GM19023 (cell line): ENCODE measurements at regions not wholly inside any gene's neighbourhood (a gene's known extent, or its start where the extent isn't known, plus 50 kb on each side); places are given as distances from the start of the nearest gene placed in this dataset.
A peak's percentile ranks its signal among the peaks of the same experiment; 100 is the strongest.

Source experiments
- ATAC-seq: cut with Tn5 transposase; IDR thresholded peaks from one replicate; pipeline ENCODE4 v1.9.1; 2021; ENCODE audit warnings: mild to moderate bottlenecking, moderate library complexity; ENCODE audit not compliant: unreplicated experiment

DNA sequence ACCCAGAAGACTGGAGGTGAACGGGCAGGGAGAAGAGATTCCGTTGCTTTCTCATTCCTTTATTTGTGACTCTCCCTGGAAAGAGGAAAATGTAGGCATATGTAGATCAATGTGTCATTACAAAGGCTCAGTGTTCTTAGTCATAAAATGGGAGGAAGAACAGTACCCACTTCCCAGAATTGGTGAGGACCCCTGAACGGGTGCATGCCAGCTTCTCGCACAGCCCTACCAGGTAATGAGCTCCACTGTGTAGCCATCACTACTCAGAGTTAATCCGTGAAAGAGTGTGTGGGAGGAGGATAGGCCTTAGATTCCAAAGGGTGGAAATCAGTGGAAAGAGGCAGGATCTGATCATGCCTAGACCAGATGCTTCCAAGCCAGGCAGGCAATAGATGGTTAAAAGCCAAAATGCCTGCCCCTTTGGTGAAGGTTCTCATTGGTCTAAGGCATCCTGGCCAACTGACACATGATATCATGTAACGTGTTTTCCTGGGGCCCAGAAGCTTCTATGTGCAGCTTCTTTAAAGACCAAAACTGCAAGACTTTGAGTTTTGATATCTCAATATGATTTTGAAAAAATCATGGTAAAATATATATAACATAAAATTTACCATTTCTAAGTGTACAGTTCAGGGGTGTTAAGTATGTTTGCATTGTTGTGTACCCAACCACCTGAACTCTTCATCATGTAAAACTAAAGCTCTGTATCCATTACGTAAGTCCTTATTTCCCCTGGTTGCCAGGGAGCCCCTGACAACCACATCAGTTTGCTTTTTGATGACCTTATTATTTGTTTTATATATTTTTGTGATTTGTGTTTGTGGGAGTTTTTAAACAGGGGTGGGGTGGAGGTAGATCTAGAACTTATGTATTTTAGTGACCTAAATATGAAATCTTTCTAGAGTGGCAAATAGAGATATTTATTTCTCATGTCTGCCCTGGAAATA, 402.2 kb upstream of the CFAP20DC start:
- ATAC-seq: no peak

DNA sequence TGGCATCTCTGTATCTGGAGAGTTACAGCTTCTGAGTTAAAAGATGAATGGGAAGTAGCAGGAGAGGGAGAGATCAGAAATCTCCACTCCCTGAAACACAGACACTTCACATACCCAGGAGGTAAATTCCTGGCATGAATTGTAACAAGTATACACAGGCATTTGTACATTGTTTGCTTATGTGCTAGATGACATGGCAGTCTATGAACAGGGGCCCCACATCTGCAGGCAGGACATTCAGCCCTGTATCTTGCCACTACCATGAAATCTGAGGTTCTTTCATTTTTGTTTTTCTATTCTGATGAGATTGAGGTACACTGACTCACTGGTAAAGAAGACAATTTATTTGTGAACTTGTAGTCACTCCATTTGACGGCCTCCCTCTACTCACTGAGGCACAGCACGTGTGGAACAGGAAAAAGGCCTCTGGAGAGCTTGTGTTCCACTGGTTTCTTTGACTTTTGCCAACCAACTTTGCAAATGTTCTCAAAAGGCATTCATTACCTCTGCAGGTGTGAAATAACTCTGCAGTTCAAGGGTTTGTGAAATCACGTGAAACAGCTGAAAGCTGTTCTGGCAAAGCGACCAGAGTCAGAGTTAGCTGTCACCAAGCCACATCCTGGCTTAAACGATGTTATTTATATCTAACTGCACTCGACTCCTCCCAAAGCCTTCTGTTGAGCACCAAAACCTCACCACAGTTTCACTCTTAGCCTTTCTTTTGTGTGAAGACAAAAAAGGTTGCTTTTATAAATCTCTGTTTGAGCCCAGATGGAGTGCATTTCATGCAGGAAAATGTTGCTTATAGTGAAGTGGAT, 401.3 kb upstream of the CFAP20DC start:
- peak; percentile 97 for ATAC-seq

GRCh38 chr3:59450437-59450836, 400.6 kb upstream of the CFAP20DC start:
- no peak for ATAC-seq

DNA sequence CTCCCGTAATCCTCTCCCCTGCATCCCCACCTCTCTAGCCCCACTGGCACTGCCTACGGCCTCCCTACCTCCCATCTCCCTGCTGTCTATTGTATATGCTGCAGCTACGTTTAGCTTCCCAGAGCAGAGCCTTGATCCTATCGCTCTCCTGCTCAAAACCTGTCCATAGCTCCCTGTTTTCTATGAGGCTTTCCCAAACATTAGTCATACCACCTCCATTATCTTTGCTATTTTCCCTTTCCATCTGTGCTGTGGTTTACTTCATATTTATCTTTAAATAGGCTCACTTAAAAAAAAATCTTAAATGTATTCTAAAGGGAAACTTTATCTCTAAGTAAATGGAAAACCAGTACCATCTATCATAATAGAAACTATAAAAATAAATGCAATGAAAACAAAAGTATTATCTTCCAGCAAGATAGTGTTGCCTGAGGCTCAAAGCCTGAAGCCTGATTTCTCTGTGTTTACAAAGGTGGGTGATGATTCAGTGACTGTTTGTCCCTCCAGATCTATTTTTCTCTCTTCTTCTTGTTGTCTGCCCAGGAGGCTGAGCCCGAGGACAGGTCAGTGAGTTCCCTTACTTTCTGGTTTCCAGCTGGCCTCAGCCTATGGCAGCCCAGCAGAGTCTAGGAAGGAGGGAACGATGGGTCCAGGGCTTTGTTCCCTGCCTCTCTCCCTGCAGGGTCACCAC, 397.1 kb upstream of the CFAP20DC start:
- no peak for ATAC-seq

DNA sequence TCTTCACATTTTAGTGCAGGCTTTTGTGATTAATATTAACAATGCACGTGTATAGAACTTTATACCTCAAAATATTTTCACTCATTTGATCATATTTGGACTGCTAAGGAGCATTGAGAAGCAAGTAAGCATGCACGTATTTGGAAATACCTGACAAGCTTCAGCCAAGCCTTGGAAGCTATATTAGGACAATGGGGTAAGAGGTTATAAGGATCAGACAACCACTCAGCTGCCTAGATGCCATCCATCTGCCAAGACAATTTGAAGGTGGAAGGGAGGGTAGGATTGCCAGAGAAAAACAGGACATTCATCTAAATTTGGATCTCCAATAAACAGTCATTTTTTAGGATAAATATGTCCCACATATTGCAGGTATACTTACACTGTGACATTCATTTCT, 394.9 kb upstream of the CFAP20DC start:
- no peak for ATAC-seq

DNA sequence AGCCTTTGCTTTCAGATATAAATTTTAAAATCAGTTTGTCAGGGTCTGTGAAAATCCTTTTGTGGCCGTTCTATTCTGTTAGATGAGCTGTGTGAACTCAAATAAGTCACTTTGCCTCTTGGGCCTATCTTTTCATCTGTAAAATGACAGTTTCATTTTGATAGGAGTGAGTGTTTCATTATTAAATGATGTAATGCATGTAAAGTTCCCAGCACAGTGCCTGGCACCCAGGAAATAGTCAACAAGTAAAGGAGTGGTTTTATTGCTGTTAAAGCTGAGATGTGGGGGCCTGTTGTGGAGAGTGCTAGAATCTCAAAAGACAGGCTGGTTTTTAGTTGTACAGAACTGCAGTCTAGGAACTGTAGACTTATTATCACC, 394.5 kb upstream of the CFAP20DC start:
- no peak for ATAC-seq

- no peak for ATAC-seq
These were observed 393.9 kb upstream of the CFAP20DC start for GRCh38 chr3:59443618-59444293.

DNA sequence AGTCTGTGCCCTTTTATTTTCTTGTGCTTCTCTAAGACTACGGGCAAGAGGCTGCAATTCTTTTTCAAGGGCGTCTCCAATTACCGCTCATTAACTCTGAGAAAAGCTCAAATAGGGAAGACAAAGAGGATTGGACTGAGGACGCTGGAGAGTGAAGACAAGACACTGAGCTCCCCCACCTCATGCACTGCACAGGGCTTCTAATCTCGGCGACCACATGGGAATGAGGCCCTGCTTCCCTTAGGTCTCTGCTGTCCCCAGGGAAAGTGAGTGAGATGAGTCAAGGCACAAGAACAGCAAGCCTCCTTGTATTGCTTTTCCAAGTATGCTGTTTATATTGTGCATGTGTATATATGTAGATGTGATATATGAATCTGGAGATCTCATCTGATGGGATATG, 392.2 kb upstream of the CFAP20DC start:
- ATAC-seq: no peak

DNA sequence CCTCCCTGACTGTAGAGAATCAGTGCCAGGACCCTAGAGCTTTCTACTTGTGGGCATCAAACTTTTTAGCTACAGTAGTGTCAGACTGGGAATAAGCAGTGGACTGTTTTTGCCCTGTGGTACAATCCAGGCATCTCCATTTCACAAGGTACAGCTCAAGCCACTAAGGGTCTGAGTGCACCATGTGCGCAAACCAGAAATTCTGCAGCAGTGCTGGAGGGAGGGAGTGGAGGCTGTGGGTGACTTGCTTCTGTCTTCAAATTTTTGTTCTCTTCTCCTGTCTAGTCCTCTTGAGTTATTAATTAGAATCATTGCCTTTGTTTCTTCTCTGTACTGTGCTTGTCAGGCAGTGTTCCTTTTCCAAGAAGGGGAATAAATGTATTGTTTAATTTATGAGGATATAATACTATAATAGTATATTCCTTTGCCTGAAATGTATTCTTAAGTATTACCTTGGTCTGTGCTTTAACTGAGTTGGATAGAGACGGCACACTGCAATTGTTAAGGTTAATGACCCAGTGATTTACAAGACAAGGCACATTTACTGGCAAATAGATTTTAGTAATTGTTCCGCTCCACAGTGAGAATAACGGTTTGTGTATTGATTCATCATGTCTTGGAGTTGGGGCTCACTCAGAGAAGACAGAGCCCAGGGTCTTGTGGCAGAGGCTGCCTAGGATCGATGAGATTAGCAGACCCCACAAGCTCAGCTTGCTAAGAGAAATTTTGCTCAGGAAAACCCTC, 390.6 kb upstream of the CFAP20DC start:
- no peak for ATAC-seq

DNA sequence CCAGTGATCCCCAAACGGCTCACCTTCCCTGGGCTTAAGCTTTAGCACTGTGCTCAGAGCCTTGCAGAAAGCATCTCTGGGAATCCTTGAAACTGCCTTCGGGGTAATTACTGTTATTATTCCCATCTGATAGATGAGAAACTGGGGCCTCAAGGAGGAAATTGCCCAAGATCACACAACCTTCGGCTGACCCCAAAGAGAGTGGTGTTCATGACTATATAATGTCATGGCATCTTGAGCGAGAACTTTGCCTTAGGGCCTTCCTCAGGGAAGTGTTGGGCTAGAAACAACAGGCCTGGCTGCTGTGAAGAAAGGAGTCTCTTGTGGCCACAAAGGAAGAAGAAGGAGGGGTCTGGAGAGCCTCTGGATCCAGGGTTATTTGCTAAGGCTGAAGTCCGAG, 388.7 kb upstream of the CFAP20DC start:
- no peak for ATAC-seq

GRCh38 chr3:59436164-59436958, 386.5 kb upstream of the CFAP20DC start:
- ATAC-seq: no peak

GRCh38 chr3:59433546-59433945, 383.7 kb upstream of the CFAP20DC start:
- no peak for ATAC-seq

- ATAC-seq: no peak
These were observed 382.8 kb upstream of the CFAP20DC start for GRCh38 chr3:59432665-59433064.

GRCh38 chr3:59430341-59430740, 380.5 kb upstream of the CFAP20DC start:
- no peak for ATAC-seq

- no peak for ATAC-seq
These were observed 379.4 kb upstream of the CFAP20DC start for GRCh38 chr3:59429198-59429597.

DNA sequence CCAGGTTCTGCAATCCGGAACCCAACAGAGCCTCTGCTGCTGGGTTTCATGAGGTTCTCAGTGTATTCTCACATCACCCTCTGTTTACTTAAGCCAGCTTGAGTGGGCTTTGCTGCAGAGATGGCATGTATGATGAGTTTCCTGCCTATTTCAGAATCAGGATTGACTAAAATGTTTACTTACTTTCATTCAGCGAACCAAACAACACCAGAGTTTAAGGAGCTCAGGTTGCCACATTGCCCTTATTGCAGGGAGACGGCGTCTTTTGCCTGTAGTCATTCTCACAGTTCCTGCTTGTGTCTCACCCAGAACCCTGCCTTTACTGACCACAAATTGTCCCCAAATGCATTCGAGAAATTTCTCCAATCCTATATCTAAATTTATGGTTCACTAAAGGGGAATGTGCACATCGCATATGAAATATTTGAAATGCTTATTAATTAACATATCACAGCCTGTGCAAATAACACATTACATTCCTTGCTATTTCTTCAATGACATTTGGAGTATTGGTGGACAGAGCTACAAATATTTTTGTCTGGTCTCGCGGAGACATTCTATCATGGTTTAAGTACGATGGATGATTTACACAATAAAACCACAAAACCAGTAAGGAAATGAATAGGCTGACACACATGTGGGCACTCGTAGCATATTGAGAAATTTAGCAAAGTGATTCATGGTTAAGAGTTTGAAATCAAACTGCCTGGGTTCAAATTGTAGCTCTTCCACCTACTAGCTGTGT, 377.2 kb upstream of the CFAP20DC start:
- no peak for ATAC-seq

DNA sequence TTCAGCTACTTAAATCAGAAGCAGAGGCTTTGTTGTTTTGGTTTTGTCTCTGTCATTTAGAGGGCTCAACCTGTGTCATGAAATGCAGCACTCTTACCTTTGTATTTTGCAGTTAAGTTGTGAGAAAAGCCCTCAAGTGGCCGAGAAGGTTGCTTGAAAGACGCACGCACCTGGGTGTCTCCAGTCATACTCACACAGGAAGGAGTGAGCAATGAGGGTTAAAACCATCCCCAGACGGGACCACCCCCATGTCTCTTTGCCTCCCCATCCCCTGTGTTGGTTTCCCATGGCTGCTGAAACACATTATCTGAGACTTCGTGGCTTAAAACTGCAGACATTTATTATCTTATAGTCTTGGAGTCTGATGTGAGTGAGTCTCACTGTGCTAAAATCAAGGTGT, 376.1 kb upstream of the CFAP20DC start:
- no peak for ATAC-seq

- no peak for ATAC-seq
These were observed 375.5 kb upstream of the CFAP20DC start for GRCh38 chr3:59425371-59425770.
